ENCODE measurements at regions not wholly inside any gene's neighbourhood (a gene's known extent, or its start where the extent isn't known, plus 50 kb on each side); places are given as distances from the start of the nearest gene placed in this dataset.

GRCh38 chr3:139870000-139870675 is 64.8 kb upstream of the CLSTN2 start:
- no peak for DNase-seq

- DNase-seq = no peak
These were observed 66.2 kb upstream of the CLSTN2 start for GRCh38 chr3:139868773-139869172.

GRCh38 chr3:139848660-139849059 is 86.3 kb upstream of the CLSTN2 start:
- no peak for DNase-seq

GRCh38 chr3:139846729-139847128 is 88.3 kb upstream of the CLSTN2 start:
- no peak for DNase-seq

GRCh38 chr3:139839659-139840058 is 95.3 kb upstream of the CLSTN2 start:
- no peak for DNase-seq

- DNase-seq = no peak
These were observed 96.0 kb upstream of the CLSTN2 start for GRCh38 chr3:139839014-139839413.

- DNase-seq = no peak
These were observed 96.6 kb upstream of the CLSTN2 start for GRCh38 chr3:139838269-139838957.

GRCh38 chr3:139836698-139837464 is 98.1 kb upstream of the CLSTN2 start:
- DNase-seq = no peak

GRCh38 chr3:139835830-139836683 is 98.9 kb upstream of the CLSTN2 start:
- DNase-seq = no peak

- DNase-seq = no peak
These were observed 102.0 kb upstream of the CLSTN2 start for GRCh38 chr3:139832998-139833397.

- DNase-seq = no peak
These were observed 104.2 kb upstream of the CLSTN2 start for GRCh38 chr3:139830817-139831216.

- no peak for DNase-seq
These were observed 107.2 kb upstream of the CLSTN2 start for GRCh38 chr3:139827833-139828232.

GRCh38 chr3:139824864-139825263 is 110.1 kb upstream of the CLSTN2 start:
- DNase-seq = no peak

GRCh38 chr3:139814646-139815045 is 120.3 kb upstream of the CLSTN2 start:
- DNase-seq = no peak

- no peak for DNase-seq
These were observed 123.7 kb upstream of the CLSTN2 start for GRCh38 chr3:139811331-139811730.

- DNase-seq = no peak
These were observed 126.8 kb upstream of the CLSTN2 start for GRCh38 chr3:139808201-139808600.

GRCh38 chr3:139803294-139803693 is 125.5 kb upstream of the NMNAT3 start:
- DNase-seq = no peak

GRCh38 chr3:139797724-139798343 is 120.1 kb upstream of the NMNAT3 start:
- DNase-seq = peak; percentile 47

- DNase-seq = no peak
These were observed 116.9 kb upstream of the NMNAT3 start for GRCh38 chr3:139794469-139795265.

GRCh38 chr3:139793408-139793807 is 115.6 kb upstream of the NMNAT3 start:
- no peak for DNase-seq

- no peak for DNase-seq
These were observed 102.8 kb upstream of the NMNAT3 start for GRCh38 chr3:139780593-139780992.
